Calu3 (cell line): ENCODE measurements at regions not wholly inside any gene's neighbourhood (a gene's known extent, or its start where the extent isn't known, plus 50 kb on each side); places are given as distances from the start of the nearest gene placed in this dataset.
"Not testable (repeated sequence)": the region's sequence is repeated elsewhere in the genome, so short reads cannot be mapped to it uniquely, and the experiment has no call there.

Experiments used
- BruUV-seq: library from RNA; stranded (reverse); fragments of 400-500 nt; replicated peaks from 2 replicates; lab custom pipeline; 2021; lab: Mats Ljungman, UMichigan
- CTCF ChIA-PET: fragments of 300-600 bp; sonication (Branson Sonifier 250); formaldehyde crosslinking; loops from one replicate; lab custom pipeline; 2022; ENCODE audit warnings: antibody characterized with exemption; lab: Charles Lee
- DNase-seq: peaks from one replicate; pipeline ENCODE4 v3.0.0; 2022
- H3K27ac Mint-ChIP-seq: one replicate; pipeline ENCODE4 v1.8.0; 2022; ENCODE audit warnings: mixed read lengths; ENCODE audit not compliant: unreplicated experiment
- H3K27me3 Mint-ChIP-seq: one replicate; pipeline ENCODE4 v1.8.0; 2022; ENCODE audit warnings: mixed read lengths; ENCODE audit not compliant: unreplicated experiment
- H3K36me3 Mint-ChIP-seq: one replicate; pipeline ENCODE4 v1.8.0; 2022; ENCODE audit warnings: mild to moderate bottlenecking, moderate library complexity, mixed read lengths; ENCODE audit not compliant: insufficient read depth, unreplicated experiment
- H3K4me1 Mint-ChIP-seq: one replicate; pipeline ENCODE4 v1.8.0; 2022; ENCODE audit warnings: mild to moderate bottlenecking, low read depth, mixed read lengths; ENCODE audit not compliant: unreplicated experiment
- H3K4me3 Mint-ChIP-seq: one replicate; pipeline ENCODE4 v1.8.0; 2022; ENCODE audit warnings: mild to moderate bottlenecking, low read depth, moderate library complexity, mixed read lengths; ENCODE audit not compliant: unreplicated experiment
- H3K9me3 Mint-ChIP-seq: one replicate; pipeline ENCODE4 v1.8.0; 2022; ENCODE audit warnings: low read depth, mixed read lengths; ENCODE audit not compliant: unreplicated experiment
- intact Hi-C: fragments of 100-400 bp; cut with micrococcal nuclease; formaldehyde crosslinking; loops from one replicate; pipeline ENCODE4 v1.10.0; 2022; ENCODE audit not compliant: unreplicated experiment
- TF ChIP-seq, protein P1 (sequence below): fragments of 200-600 bp; IDR thresholded peaks from one replicate; pipeline ENCODE4 v1.8.0; 2022; ENCODE audit warnings: antibody characterized with exemption; ENCODE audit not compliant: unreplicated experiment

GRCh38 chr1:192463661-192464060 lies 111.9 kb upstream of the RGS1 start:
- TF ChIP-seq, protein P1, sequence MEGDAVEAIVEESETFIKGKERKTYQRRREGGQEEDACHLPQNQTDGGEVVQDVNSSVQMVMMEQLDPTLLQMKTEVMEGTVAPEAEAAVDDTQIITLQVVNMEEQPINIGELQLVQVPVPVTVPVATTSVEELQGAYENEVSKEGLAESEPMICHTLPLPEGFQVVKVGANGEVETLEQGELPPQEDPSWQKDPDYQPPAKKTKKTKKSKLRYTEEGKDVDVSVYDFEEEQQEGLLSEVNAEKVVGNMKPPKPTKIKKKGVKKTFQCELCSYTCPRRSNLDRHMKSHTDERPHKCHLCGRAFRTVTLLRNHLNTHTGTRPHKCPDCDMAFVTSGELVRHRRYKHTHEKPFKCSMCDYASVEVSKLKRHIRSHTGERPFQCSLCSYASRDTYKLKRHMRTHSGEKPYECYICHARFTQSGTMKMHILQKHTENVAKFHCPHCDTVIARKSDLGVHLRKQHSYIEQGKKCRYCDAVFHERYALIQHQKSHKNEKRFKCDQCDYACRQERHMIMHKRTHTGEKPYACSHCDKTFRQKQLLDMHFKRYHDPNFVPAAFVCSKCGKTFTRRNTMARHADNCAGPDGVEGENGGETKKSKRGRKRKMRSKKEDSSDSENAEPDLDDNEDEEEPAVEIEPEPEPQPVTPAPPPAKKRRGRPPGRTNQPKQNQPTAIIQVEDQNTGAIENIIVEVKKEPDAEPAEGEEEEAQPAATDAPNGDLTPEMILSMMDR, result no peak
- intact Hi-C loops, result no loop called here
- BruUV-seq, result no TSS peak
- Mint-ChIP-seq H3K9me3 (no peaks in the 10 kb centered on the region), H3K27ac (no peak overlapping the region), H3K27me3 (no peaks in the 10 kb centered on the region), H3K4me1 (no peaks in the 10 kb centered on the region), H3K36me3 (no peaks in the 10 kb centered on the region), H3K4me3 (no peak overlapping the region)
- no peak for DNase-seq
- CTCF ChIA-PET, result interaction anchor here (0.9 kb wide), 1 partner anchor 147 kb away, joined by 4 read pairs; the partner anchor contains the start of gene RGS21

GRCh38 chr1:192465221-192465620 lies 110.4 kb upstream of the RGS1 start:
- H3K36me3 Mint-ChIP-seq, H3K27ac Mint-ChIP-seq, H3K4me1 Mint-ChIP-seq, CTCF ChIA-PET, H3K9me3 Mint-ChIP-seq, intact Hi-C loops, BruUV-seq, H3K27me3 Mint-ChIP-seq, H3K4me3 Mint-ChIP-seq, DNase-seq: not testable (repeated sequence)

DNA sequence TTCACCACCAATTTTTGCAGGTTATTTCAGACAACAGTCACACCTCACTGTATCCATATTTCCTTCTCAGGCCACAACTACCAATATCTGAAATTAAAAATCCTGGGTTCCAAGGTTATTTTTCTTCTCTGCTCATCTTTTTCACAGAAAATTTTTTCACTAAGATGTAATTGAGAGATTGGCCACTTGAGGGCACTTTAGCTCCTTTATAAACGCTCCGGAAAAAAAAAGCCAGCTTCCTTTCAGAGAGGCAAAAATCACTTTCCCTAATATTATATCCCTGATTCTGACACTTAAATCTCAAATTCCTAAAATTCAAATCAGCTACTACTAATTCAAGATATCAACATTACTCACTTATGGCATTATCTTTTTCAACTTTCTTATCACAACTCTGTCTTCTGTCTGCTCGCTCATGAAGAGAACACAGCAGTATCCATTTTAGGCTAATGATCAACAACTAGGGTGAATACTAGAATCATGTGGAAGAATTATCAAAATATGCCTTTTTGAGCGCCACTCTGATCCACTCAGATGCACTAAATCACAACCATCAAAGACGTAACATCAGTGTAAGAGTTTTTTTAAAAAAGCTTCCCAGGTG lies 101.4 kb upstream of the RGS1 start:
- no TSS peak for BruUV-seq
- Mint-ChIP-seq H3K4me3 (no peak overlapping the region), H3K4me1 (peaks cover 8% of the 10 kb centered on the region), H3K27me3 (no peaks in the 10 kb centered on the region), H3K36me3 (no peaks in the 10 kb centered on the region), H3K27ac (no peak overlapping the region), H3K9me3 (no peaks in the 10 kb centered on the region)
- DNase-seq, result peak; percentile 30
- intact Hi-C loops, result loop anchor here (1.0 to 5.0 kb wide), 2 partner anchors 545 to 648 kb away; partner anchors contain the start of gene CDC73
- CTCF ChIA-PET, result interaction anchor here (0.6 to 1.6 kb wide), 9 partner anchors 109 to 1581 kb away, joined by 3 to 12 read pairs (median 3); partner anchors contain the start of gene CDC73
- TF ChIP-seq, protein P1, result peak; percentile 48

DNA sequence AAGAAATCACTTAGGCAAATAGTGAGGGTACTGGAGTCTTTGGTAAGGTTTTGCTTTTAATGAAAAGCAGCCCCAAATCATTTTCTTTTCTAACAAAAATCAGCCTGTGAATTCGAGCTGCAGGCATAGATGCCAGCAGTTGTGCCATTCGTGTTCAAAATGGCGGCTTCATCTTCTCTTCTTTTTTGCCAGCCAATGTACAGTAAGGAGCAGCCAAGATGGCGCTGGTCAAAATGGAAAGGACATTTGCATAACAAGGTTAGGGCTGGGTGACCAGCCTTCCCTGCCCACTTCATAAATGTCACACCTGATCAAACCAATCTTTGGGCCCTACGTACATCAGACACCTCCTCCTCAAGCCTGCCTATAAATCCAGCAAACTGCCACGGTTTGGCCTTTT lies 100.2 kb upstream of the RGS1 start:
- Mint-ChIP-seq H3K4me1 (peaks cover 8% of the 10 kb centered on the region), H3K36me3 (no peaks in the 10 kb centered on the region), H3K9me3 (no peaks in the 10 kb centered on the region), H3K27ac (no peak overlapping the region), H3K4me3 (no peak overlapping the region), H3K27me3 (no peaks in the 10 kb centered on the region)
- TF ChIP-seq, protein P1, result no peak
- DNase-seq, result no peak
- intact Hi-C loops, result no loop called here
- BruUV-seq, result no TSS peak
- CTCF ChIA-PET, result interaction anchor here (0.7 to 1.6 kb wide), 2 partner anchors 332 to 1580 kb away, joined by 3 to 11 read pairs; no protein-coding TSS in a partner anchor

- Mint-ChIP-seq H3K36me3 (no peaks in the 10 kb centered on the region), H3K27ac (peak overlapping the region; percentile 16), H3K4me3 (no peak overlapping the region), H3K9me3 (no peaks in the 10 kb centered on the region), H3K4me1 (peaks cover 8% of the 10 kb centered on the region), H3K27me3 (no peaks in the 10 kb centered on the region)
- CTCF ChIA-PET, result no interaction called here
- TF ChIP-seq, protein P1, result no peak
- intact Hi-C loops, result loop anchor here (2.0 kb wide), 1 partner anchor 331 kb away; no protein-coding TSS in a partner anchor
- no peak for DNase-seq
- no TSS peak for BruUV-seq
Observed at GRCh38 chr1:192475970-192476369, 99.6 kb upstream of the RGS1 start.
